LNCaP clone FGC (cell line): ENCODE measurements at regions not wholly inside any gene's neighbourhood (a gene's known extent, or its start where the extent isn't known, plus 50 kb on each side); places are given as distances from the start of the nearest gene placed in this dataset.

Experiments used
- DNase-seq: peaks from one replicate; pipeline ENCODE4 v3.0.0-alpha.2; 2011; ENCODE audit warnings: low read depth
- H3K4me3 ChIP-seq: 2 replicates; pipeline ENCODE4 v1.5.1; 2011; ENCODE audit warnings: mild to moderate bottlenecking, low read depth, low read length, control low read depth
- TF ChIP-seq, protein P1 (sequence below): IDR thresholded peaks from 2 replicates; pipeline ENCODE4 v1.5.1; 2012; ENCODE audit warnings: mild to moderate bottlenecking; ENCODE audit not compliant: control insufficient read depth, insufficient read depth; ENCODE audit errors: extremely low read depth

DNA sequence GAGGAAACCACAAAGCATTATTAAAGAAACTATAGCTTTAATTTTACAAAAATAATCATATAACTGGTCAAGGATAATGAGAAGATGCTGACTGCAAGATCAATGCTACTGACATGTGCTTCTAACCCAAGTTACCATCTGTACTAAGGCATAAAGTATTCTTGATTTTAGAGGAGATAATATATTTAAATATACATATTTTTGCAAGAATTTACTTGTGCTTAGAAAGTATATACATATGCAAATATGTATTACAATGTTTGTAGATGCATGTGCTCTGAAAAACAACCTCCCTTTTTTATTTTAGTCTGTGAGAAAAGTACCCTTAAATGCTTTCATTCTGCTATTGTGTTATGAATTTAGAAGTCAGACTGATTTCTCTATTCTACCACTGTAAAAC lies 740.7 kb upstream of the SLIT2 start:
- no peak overlapping the region for H3K4me3 ChIP-seq
- DNase-seq: no peak
- TF ChIP-seq, protein P1, sequence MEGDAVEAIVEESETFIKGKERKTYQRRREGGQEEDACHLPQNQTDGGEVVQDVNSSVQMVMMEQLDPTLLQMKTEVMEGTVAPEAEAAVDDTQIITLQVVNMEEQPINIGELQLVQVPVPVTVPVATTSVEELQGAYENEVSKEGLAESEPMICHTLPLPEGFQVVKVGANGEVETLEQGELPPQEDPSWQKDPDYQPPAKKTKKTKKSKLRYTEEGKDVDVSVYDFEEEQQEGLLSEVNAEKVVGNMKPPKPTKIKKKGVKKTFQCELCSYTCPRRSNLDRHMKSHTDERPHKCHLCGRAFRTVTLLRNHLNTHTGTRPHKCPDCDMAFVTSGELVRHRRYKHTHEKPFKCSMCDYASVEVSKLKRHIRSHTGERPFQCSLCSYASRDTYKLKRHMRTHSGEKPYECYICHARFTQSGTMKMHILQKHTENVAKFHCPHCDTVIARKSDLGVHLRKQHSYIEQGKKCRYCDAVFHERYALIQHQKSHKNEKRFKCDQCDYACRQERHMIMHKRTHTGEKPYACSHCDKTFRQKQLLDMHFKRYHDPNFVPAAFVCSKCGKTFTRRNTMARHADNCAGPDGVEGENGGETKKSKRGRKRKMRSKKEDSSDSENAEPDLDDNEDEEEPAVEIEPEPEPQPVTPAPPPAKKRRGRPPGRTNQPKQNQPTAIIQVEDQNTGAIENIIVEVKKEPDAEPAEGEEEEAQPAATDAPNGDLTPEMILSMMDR: no peak

- DNase-seq: no peak
- TF ChIP-seq, protein P1: no peak
- H3K4me3 ChIP-seq: no peak overlapping the region
Observed at GRCh38 chr4:19508442-19508841, 743.3 kb upstream of the SLIT2 start.

GRCh38 chr4:19497705-19498104 lies 754.0 kb upstream of the SLIT2 start:
- no peak for DNase-seq
- no peak overlapping the region for H3K4me3 ChIP-seq
- TF ChIP-seq, protein P1: no peak

DNA sequence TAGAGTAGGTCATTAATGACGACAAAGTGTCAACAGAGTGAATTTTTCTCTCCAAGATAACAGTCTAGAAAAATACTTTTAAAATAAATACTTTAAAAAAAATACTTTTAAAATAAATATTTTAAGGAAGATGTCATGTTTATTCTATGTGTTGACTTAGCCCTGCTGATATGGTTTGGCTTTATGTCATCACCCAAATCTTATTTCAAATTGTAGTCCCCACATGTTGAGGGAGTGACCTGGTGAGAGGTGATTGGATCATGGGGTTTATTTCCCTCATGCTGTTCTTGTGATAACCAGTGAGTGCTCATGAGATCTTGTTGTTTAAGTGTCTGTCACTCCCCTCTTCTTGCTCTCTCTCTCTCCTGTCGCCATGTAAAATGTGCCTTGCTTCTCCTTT lies 754.9 kb upstream of the SLIT2 start:
- no peak overlapping the region for H3K4me3 ChIP-seq
- no peak for DNase-seq
- TF ChIP-seq, protein P1: no peak

DNA sequence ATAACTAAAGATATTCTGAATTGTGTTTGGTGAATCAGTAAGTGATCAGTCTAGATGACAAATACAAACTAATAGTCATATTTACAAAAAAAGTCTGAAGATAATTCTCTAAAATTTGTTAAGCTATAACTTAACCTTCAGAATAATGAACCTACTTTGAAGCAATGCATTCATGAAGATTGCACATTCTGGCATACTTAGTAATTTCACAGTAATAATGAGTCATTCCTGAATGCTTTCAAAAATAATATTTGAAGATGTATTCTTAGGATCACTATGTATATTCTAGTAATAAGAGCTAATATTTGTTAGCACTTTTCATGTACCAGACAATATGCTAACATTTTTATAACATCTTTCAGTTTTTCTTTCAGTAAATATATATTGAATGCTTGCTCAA lies 756.7 kb upstream of the SLIT2 start:
- TF ChIP-seq, protein P1: no peak
- DNase-seq: no peak
- H3K4me3 ChIP-seq: no peak overlapping the region

GRCh38 chr4:19492606-19493005 lies 759.1 kb upstream of the SLIT2 start:
- H3K4me3 ChIP-seq: no peak overlapping the region
- DNase-seq: no peak
- TF ChIP-seq, protein P1: no peak

GRCh38 chr4:19486400-19486799 lies 765.3 kb upstream of the SLIT2 start:
- no peak for DNase-seq
- TF ChIP-seq, protein P1: peak; percentile 31; the same call in 1 of the 2 replicates
- no peak overlapping the region for H3K4me3 ChIP-seq
